ENCODE measurements at regions not wholly inside any gene's neighbourhood (a gene's known extent, or its start where the extent isn't known, plus 50 kb on each side); places are given as distances from the start of the nearest gene placed in this dataset.
"Not testable (repeated sequence)": the region's sequence is repeated elsewhere in the genome, so short reads cannot be mapped to it uniquely, and the experiment has no call there.

DNA sequence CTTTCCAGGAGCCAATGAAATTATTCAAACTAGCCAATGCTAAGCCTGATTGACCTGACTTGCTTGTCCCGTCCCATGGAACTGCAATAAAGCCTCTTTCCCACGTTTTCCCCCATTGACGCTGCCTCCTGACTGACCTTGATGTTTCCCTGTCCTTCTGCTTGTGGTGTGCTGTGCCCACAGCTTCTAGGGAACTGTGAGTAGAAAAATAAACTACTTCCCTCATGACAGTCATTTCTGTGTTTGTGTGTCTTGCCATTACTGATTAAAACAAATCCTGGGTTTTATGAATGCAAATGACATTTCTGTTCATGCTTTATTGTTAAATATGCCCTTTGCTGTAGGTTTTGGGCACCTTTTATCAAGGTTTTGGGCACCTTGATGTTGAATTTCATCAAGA is 91.3 kb upstream of the ABI1 start:
- DNase-seq (ENCODE audit: low spot score): no peak

DNA sequence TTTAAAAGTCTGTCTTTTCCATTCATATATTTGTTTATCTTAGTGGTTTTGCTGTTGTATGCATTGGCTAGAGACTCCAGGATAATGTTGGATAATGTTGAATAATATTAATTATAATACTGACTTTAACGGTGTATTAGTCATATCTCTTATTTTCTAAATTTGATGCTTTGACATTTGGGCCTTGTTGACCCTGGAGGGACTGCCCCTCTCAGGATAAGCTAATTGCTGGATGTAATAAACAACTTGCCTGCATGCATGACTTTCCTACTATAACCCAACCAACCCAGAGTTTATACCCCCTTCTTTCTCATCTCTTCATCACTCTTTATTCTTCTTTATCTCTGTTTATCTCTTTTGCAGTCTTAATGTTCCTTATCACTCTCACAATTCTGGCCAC is 90.9 kb upstream of the ABI1 start:
- no peak for DNase-seq (ENCODE audit: low spot score)

DNA sequence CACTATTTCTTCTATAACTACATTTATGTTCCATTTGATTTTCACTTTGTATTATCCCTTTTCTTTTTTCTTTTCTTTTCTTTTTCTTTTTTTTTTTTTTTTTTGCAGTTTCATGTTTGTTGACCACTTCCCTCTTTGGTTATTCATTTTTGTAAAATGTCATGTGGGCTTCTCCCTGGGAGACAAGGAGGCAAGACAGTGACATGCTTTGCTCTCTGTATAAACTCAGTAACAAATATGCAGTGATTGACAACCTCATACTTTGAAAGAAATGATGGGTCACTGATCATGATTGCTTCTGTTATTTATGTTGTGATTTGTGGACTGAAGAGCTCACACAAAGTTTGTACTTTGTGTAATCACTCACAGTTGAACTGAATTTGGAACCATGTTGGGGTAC is 90.2 kb upstream of the ABI1 start:
- no peak for DNase-seq (ENCODE audit: low spot score)

DNA sequence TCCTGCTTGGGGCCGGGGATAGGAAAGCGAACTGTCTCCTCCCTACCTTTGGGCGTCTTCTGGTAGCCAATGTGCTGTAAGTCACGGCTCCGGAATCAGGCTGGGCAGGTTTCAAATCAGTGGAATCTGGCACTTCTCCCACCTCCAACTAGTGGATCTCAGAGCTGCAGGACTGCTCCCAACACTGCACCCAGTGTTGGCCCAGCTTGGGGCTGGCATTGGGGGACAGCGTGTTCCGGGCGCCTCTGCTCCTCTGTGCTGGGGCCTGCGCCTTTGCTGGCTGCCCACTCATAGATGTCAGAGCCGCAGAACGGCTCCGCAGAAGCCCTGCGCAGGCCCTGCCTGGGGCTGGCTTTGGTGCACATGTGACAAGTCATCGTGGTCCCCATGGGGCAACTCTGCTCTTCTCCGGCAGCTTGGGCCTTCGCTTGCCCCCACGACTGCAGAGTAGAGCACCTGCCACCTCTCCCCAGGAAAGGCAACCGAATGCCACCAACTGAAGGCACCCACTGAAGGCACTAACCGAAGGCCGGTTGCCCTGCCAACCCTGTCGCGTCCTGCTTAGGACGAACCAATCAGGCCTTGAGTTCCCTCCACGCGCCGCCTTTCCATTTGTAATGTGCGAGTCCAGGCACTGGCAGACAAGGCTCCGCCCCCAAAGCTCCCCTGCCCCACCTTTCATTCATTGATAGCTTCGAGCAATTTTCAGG is 85.5 kb upstream of the ABI1 start:
- no peak for DNase-seq (ENCODE audit: low spot score)

DNA sequence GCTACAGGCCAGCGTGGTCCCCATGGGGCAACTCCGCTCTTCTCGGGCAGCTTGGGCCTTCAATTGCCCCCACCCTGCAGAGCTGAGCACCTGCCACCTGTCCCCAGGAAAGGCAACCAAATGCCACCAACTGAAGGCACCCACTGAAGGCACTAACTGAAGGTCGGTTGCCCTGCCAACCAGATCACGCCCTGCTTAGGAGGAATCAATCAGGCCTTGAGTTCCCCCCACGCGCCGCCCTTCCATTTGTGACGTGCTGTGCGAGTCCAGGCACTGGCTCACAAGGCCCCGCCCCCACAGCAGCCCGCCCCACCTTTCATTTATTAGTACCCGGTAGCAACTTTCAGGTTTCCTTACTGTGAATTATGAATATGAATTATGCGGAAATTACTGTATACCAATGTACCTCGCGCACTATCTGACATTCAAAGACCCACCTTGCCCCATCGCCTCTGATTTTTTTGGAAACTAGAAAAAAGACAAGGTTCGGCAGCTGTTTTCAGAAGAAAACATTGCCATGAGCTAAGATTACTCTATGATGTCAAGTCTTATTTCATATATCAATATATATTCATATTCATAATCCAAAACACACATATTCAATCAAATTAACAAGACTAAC is 83.6 kb upstream of the ABI1 start:
- DNase-seq (ENCODE audit: low spot score): no peak

DNA sequence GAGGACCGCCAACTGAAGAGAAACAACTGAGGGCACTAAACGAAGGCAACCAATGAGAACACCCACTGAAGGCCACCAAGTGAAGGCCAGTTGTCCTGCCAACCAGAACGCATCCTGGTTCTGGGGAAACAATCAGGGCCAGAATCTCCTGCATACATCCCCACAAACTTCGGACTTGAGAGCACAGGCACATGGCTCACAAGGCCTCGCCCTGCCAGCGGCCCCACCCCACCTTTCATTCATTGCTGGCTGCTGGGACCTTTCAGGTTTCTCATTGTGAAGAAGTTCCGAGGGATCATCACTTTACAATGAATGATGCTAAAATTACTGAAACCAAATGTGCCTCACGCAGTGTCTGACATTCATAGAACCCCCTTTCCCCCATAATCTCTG is 79.2 kb upstream of the ABI1 start:
- no peak for DNase-seq (ENCODE audit: low spot score)

DNA sequence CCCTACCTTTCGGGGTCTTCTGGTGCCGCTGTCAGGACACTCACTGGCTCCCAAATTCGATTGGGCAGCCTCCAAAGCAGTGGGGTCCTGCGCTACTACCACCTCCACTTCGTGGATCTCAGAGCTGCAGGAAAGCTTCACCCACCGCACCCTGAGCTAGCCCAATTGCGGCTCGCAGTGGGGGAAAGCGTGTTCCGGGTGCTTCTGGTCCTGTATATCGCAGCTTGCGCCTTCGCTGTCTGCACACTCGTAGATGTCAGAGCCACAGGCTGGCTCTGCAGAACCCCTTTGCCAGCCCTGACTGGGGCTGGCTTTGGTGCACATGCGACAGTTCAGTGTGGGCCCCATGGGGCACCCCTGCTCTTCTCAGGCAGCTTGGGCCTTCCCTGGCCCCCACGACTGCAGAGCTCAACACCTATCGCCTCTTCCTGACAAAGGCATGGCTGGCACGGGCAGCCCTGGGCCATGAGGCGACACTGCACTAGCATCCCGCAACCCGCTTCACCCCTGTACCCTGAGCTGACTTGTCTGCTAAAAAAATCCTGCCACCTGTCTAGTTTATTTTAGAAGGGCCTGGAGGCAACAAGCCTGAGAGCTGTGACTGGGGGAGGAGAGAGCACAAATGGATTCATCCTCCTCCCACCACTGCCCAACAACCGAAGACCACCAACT is 78.7 kb upstream of the ABI1 start:
- DNase-seq (ENCODE audit: low spot score): no peak

DNA sequence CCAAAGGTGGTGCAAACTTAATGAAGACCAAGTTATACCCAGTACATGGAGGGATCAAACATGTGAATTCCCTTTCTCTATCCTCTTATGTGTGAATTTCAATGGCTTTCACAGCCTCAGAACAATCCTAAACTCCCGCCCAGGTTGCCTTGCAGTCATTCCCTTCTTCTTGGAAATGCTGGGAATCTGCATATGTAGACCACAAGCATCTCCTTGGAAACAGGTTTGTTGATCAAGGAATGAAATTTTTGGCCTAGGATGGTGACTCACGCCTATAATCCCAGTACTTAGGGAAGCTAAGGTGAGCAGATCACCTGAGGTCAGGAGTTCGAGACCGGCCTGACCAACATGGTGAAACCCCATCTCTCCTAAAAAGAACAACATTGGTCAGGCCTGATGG is 77.8 kb upstream of the ABI1 start:
- DNase-seq (ENCODE audit: low spot score): no peak

DNA sequence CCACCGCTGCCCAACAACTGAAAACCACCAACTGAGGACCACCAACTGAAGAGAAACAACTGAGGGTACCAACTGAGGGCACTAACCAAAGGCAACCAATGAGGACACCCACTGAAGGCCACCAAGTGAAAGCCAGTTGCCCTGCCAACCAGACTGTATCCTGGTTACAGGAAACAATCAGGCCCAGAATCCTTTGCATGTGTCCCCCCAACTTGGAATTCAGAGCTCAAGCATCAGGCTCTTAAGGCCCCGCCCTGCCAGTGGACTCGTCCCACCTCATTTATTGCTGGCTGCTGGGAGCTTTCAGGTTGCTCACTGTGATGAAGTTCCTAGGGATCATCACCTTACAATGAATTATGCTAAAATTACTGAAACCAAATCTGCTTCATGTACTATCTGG is 76.6 kb upstream of the ABI1 start:
- DNase-seq (ENCODE audit: low spot score): no peak

DNA sequence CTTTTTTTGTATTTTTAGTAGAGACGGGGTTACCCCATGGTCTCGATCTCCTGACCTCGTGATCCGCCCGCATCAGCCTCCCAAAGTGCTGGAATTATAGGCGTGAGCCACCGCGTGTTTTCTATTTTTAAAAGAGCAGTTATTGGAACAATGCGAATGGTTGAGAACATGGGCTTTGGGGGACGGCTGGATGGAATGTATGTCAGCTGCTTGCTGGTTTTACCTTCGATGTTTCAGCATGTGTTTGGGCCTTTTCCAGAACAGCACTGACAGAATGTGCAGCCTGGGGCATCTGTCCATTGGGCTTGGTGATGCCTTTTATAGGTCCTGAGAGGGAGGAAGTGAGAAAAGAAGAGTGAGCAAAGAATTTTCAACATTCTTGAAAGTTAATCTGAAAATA is 73.4 kb upstream of the ABI1 start:
- DNase-seq (ENCODE audit: low spot score): not testable (repeated sequence)

DNA sequence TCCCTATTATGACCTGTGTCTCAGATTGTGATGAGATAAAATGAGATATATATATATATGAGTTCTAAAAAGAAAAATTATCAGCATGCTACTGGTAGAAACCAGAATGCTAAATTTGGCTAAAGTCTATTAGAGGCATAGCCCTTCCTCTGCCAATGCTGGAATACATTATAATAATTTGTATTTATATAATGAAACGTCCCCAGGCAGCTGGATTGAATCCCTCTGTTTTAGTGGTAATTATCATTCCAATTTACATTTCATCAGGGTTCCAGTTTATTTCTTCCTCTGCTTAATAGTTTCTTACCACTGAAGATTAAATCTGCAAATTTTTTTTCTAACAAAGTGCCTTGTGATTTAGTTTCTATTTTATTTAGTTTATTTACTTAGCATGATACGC is 71.8 kb upstream of the ABI1 start:
- no peak for DNase-seq (ENCODE audit: low spot score)

DNA sequence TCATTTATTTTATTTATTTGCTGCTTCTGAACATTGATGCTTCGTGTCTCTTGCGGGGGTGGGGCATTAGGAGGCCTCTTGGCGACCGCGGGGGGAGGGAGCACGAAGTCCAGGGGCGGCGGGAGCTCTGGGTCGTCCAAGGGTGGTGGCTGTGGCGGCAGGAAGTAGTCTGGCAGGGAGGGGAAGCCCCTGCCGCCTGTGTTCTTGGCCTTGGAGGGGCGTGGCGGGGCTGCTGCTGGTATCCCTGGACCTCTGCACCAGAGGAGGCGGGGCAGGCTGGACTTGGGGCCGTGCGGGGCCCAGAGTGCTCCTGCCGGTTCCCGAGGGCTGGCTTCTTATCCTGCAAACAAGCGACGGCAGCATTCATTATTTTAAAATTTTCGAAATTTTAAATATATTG is 70.5 kb upstream of the ABI1 start:
- DNase-seq (ENCODE audit: low spot score): peak; percentile 14

DNA sequence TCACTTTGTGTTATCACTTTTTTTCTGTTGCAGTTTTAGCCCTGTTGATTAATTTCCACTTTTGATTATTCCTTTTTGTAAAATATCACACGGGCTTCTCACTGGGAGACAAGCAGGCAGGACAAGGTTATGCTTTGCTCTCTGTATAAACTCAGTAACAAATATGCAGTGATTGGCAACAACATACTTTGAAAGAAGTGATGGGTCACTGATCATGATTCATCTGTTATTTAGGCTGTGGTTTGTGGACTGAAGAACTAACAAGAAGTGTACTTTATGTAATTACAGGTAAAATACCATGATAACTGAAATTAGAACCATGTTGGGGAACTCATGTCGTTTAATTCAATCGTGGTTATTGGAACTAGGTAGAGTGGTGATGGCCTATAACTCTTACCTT is 62.1 kb upstream of the ABI1 start:
- DNase-seq (ENCODE audit: low spot score): not testable (repeated sequence)

DNA sequence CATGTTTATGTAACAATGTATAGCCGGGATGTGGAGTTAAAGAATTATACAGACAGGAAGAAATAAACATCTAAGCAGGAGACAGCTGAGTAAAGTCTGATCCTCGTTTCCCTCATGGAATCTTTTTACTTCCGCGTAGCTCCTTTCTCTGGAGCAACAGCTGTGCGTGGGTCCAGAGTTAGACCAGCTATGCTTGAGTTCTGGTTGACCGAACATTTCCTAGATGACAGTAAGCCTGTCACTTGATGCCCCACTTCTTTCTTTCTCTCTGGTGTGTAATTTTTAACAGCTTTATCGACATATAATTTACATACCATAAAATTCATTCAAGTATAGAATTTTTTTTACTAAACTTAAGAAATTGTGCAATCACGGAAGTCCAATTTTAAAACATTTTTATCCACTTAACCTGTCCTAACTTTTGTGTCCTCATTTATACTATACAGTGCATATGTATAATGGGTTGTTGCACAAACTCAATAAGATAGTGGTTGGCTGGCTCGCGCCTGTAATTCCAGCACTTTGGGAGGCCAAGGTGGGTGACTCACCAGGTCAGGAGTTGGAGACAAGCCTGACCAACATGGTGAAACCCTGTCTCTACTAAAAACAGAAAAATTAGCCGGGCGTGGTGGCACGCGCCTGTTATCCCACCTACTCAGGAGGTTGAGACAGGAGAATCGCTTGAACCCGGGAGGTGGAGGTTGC is 58.5 kb upstream of the ABI1 start:
- DNase-seq (ENCODE audit: low spot score): not testable (repeated sequence)

DNA sequence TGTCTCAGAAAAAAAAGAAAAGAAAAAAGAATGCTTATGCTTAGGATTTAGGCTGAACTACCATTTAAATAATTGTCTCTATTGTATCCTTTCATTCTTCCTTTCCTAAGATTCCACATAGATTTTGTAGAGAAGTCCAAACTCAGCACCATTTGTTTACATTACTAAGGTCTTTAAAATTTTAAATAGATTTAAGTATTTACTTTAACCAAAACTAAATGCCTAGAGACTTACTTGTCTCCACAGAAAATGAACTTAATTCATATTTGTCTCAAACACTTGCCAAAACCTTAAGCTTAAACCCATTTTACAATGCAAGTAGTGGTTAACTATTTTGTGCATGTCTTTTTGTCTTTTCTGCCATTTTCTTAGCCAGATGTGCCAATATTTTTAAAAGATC is 54.1 kb upstream of the ABI1 start:
- no peak for DNase-seq (ENCODE audit: low spot score)

DNA sequence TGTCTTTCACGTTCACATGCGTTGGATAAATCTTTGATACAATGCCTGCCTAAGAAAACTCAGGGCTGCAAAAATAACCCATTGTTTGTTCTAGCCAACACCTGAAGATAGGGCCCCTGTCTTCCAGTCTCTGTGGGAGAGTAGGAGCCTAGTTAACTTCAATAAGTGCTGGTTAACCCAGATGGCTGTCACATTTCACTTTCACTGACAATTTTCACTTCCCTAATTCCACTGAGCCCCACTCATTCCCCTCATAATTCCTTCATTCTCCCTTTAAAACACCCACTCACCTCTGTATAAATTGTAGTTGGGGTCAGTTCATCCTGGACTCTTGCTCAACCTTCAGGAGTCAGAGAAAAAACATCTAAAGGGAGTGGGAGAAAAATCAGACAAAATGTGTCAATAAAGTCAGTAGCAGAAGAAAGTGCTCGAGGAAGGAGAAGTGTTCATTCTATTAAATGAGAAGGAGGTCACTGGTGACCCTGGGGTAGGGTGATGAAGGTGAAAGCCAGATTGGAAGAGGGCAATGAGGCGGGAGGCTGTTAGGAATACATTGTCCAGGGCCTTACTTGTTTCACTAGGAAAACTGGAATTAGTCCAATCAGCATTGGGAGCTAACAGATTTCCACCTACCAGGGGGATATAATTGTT is 51.2 kb upstream of the ABI1 start:
- no peak for DNase-seq (ENCODE audit: low spot score)

All from hepatic stellate cell (primary cell).